GM10266 (cell line): ENCODE measurements at regions not wholly inside any gene's neighbourhood (a gene's known extent, or its start where the extent isn't known, plus 50 kb on each side); places are given as distances from the start of the nearest gene placed in this dataset.

ENCODE experiments used
- DNase-seq: peaks from one replicate; pipeline ENCODE4 v3.0.0; 2012; ENCODE audit errors: extremely low spot score
- TF ChIP-seq, protein P1 (sequence below): IDR thresholded peaks from 2 replicates; pipeline ENCODE4 v1.5.1; 2012; ENCODE audit warnings: mild to moderate bottlenecking, low read depth; ENCODE audit not compliant: control insufficient read depth, insufficient read depth; ENCODE audit errors: missing control alignments

- no peak for DNase-seq
- TF ChIP-seq, protein P1, sequence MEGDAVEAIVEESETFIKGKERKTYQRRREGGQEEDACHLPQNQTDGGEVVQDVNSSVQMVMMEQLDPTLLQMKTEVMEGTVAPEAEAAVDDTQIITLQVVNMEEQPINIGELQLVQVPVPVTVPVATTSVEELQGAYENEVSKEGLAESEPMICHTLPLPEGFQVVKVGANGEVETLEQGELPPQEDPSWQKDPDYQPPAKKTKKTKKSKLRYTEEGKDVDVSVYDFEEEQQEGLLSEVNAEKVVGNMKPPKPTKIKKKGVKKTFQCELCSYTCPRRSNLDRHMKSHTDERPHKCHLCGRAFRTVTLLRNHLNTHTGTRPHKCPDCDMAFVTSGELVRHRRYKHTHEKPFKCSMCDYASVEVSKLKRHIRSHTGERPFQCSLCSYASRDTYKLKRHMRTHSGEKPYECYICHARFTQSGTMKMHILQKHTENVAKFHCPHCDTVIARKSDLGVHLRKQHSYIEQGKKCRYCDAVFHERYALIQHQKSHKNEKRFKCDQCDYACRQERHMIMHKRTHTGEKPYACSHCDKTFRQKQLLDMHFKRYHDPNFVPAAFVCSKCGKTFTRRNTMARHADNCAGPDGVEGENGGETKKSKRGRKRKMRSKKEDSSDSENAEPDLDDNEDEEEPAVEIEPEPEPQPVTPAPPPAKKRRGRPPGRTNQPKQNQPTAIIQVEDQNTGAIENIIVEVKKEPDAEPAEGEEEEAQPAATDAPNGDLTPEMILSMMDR, result no peak
These were observed 444.6 kb downstream of the RIT2 start for GRCh38 chr18:42670860-42671259.

DNA sequence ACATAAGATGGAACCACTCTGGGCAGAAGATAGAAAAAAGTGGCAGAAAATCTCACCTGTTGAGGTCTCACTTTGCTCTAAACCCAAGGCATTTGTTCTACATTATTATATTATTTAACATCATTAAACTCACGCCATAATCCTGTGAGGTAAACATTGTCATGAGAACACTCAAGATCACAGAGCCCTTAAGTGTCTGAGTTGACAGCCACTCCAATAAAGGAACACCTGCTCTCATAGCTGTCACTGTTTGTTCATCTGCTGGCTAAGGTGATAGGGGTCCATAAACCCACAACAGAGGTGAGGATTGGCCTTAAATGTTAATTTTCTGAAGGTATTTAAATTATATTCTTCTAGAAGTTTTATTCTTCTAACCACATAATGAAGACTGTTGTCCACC lies 439.7 kb downstream of the RIT2 start:
- DNase-seq, result no peak

GRCh38 chr18:42683094-42683493 lies 432.4 kb downstream of the RIT2 start:
- TF ChIP-seq, protein P1, result no peak

More for the DNA sequence above, 439.7 kb downstream of the RIT2 start:
- TF ChIP-seq, protein P1, result no peak

DNA sequence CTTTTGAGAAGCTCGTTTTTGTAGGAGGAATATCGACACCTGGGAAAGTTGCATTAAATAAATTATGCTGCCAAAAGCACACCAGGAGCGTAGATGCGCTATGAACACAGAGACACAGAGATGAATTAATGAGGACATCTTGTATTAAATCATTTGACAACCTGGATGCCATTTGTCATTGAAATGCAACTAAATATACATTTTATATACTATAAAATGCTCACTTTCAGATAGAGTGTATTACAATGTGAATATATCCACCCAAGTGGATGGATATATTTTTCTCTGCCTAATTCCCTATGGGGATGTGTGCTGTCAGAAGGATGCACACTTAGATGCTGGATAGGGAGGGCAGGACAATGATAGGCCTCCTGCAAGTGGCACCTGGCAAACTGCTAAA lies 426.2 kb downstream of the RIT2 start:
- no peak for DNase-seq
- TF ChIP-seq, protein P1, result no peak

More at GRCh38 chr18:42683094-42683493, 432.4 kb downstream of the RIT2 start:
- DNase-seq, result no peak
